ENCODE measurements at regions not wholly inside any gene's neighbourhood (a gene's known extent, or its start where the extent isn't known, plus 50 kb on each side); places are given as distances from the start of the nearest gene placed in this dataset.
A peak's percentile ranks its signal among the peaks of the same experiment; 100 is the strongest.
"Not testable (repeated sequence)": the region's sequence is repeated elsewhere in the genome, so short reads cannot be mapped to it uniquely, and the experiment has no call there.

- peak; percentile 10 for DNase-seq (ENCODE audit: low read depth)
- no peak for TF ChIP-seq CTCF (IDR thresholded peaks at IDR 0.05; ENCODE audit: insufficient read depth, low read depth, low read length, missing control alignments)
- H3K4me3 ChIP-seq (ENCODE audit: low read length): no peak overlapping the region
Measured at GRCh38 chr7:104074529-104074928, 85.1 kb upstream of the RELN start.

- DNase-seq (ENCODE audit: low read depth); H3K4me3 ChIP-seq (ENCODE audit: low read length): not testable (repeated sequence)
Measured at GRCh38 chr7:104071641-104072040, 82.2 kb upstream of the RELN start.

- H3K4me3 ChIP-seq (ENCODE audit: low read length): no peak overlapping the region
- DNase-seq (ENCODE audit: low read depth): no peak
- TF ChIP-seq CTCF (IDR thresholded peaks at IDR 0.05; ENCODE audit: insufficient read depth, low read depth, low read length, missing control alignments): no peak
Measured at GRCh38 chr7:104065491-104065890, 76.0 kb upstream of the RELN start.

GRCh38 chr7:104064969-104065387 is 75.5 kb upstream of the RELN start:
- no peak for DNase-seq (ENCODE audit: low read depth)
- H3K4me3 ChIP-seq (ENCODE audit: low read length): no peak overlapping the region
- no peak for TF ChIP-seq CTCF (IDR thresholded peaks at IDR 0.05; ENCODE audit: insufficient read depth, low read depth, low read length, missing control alignments)

GRCh38 chr7:104063797-104064196 is 74.3 kb upstream of the RELN start:
- DNase-seq (ENCODE audit: low read depth): not testable (repeated sequence)

GRCh38 chr7:104061652-104062051 is 72.2 kb upstream of the RELN start:
- no peak for DNase-seq (ENCODE audit: low read depth)
- no peak for TF ChIP-seq CTCF (IDR thresholded peaks at IDR 0.05; ENCODE audit: insufficient read depth, low read depth, low read length, missing control alignments)

More at GRCh38 chr7:104063797-104064196, 74.3 kb upstream of the RELN start:
- H3K4me3 ChIP-seq (ENCODE audit: low read length): not testable (repeated sequence)

GRCh38 chr7:104059837-104060236 is 70.4 kb upstream of the RELN start:
- not testable (repeated sequence) for DNase-seq (ENCODE audit: low read depth); H3K4me3 ChIP-seq (ENCODE audit: low read length)

More at GRCh38 chr7:104061652-104062051, 72.2 kb upstream of the RELN start:
- H3K4me3 ChIP-seq (ENCODE audit: low read length): no peak overlapping the region

- DNase-seq (ENCODE audit: low read depth): no peak
- no peak for TF ChIP-seq CTCF (IDR thresholded peaks at IDR 0.05; ENCODE audit: insufficient read depth, low read depth, low read length, missing control alignments)
- H3K4me3 ChIP-seq (ENCODE audit: low read length): no peak overlapping the region
Measured at GRCh38 chr7:104059103-104059502, 69.6 kb upstream of the RELN start.

GRCh38 chr7:104054362-104054761 is 64.9 kb upstream of the RELN start:
- no peak for TF ChIP-seq CTCF (IDR thresholded peaks at IDR 0.05; ENCODE audit: insufficient read depth, low read depth, low read length, missing control alignments)
- no peak for DNase-seq (ENCODE audit: low read depth)
- no peak overlapping the region for H3K4me3 ChIP-seq (ENCODE audit: low read length)

Measured in epithelial cell of esophagus (primary cell).